ENCODE measurements at regions not wholly inside any gene's neighbourhood (a gene's known extent, or its start where the extent isn't known, plus 50 kb on each side); places are given as distances from the start of the nearest gene placed in this dataset. TPM values are rescaled to one million over a fixed set of nuclear protein-coding genes. Genes with fewer than 3 reads are reported as not detected.

GRCh38 chr4:20629186-20630106 is 70.8 kb upstream of the PACRGL start:
- no peak for DNase-seq (ENCODE audit: low read depth)

GRCh38 chr4:20638825-20639224 is 61.4 kb upstream of the PACRGL start:
- DNase-seq (ENCODE audit: low read depth), result no peak

GRCh38 chr4:20639346-20639745 is 60.9 kb upstream of the PACRGL start:
- no peak for DNase-seq (ENCODE audit: low read depth)

- no peak for DNase-seq (ENCODE audit: low read depth)
Measured at GRCh38 chr4:20640989-20641388, 59.3 kb upstream of the PACRGL start.

GRCh38 chr4:20641976-20642375 is 58.3 kb upstream of the PACRGL start:
- DNase-seq (ENCODE audit: low read depth), result no peak

- DNase-seq (ENCODE audit: low read depth), result no peak
Measured at GRCh38 chr4:20643631-20644030, 56.6 kb upstream of the PACRGL start.

- no peak for DNase-seq (ENCODE audit: low read depth)
Measured at GRCh38 chr4:20645236-20645635, 55.0 kb upstream of the PACRGL start.

- no peak for DNase-seq (ENCODE audit: low read depth)
Measured at GRCh38 chr4:20646287-20646686, 54.0 kb upstream of the PACRGL start.

MicroRNAs in the stretch of these regions (microRNA counts, 767-probe panel; counts per million panel counts)
- not detected for microRNA hsa-miR-218-5p

Small RNA genes lying in the stretch of these regions (microRNA-seq; reads per million reads assigned to microRNA genes)
- gene MIR218-1, result 1.3 reads per million
